ENCODE measurements at regions not wholly inside any gene's neighbourhood (a gene's known extent, or its start where the extent isn't known, plus 50 kb on each side); places are given as distances from the start of the nearest gene placed in this dataset.

DNA sequence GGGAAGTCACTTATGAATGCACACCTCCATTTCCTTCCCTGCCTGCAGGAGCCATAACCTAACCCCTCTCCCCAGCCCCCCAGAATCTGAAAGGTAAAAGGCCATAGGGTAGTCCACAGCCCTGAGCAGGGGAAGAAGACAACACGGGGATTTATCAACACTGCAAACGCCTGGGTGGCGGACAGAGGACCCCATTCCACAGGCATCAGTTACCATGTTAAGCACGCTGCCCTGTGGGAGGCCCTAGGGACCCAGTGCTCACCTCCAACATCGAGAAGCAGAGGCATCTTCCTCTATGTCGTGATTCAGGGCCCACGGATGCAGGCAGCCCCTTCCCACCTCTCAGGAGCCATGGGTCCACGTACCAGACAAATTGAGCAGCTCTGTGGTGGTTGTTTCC lies 523.8 kb downstream of the MATN1 start:
- Histone ChIP-seq H4K20me1 (ENCODE audit: insufficient read depth) (no peaks in the 10 kb centered on the region), H3K9me3 (ENCODE audit: low read length) (peaks cover 5% of the 10 kb centered on the region)

DNA sequence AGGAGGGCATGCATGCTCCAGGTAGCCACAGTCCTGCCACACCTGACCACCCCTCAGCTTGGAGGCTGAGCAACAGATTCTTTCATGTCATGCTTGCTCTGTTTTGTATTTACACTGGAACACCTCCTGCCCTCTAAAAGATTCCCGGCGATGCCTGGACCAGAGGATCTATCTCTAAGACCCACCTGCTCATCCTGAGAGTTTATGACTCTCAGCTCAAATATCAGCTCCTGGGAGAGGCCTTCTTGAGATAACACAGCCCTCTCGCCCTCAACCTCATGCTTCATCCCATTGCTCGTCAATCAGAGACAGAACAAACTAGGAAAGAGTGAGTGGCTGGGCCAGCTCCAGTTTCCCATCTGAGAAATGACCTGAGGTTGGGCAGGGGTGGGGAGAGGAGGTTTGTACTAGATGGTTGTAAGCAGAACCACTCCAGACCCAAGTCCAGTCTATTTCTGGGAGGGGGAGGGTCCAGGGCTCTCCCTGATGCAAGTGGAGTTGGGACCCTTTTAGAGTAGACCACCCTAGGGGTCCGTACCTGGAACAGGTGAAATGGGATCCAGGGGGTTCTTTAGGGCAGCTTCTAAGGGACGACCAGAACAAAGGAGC lies 524.5 kb downstream of the MATN1 start:
- no peaks in the 10 kb centered on the region for H3F3A ChIP-seq (ENCODE audit: insufficient read depth, low read length, poor library complexity, severe bottlenecking)

More for the DNA sequence above, 523.8 kb downstream of the MATN1 start:
- Histone ChIP-seq H2AFZ (ENCODE audit: low read depth, low read length) (no peak overlapping the region), H3K9me2 (ENCODE audit: insufficient read depth, low read length) (no peaks in the 10 kb centered on the region), H3K79me2 (replicated peaks; ENCODE audit: insufficient read depth, low read length) (no peaks in the 10 kb centered on the region), H3K36me3 (ENCODE audit: insufficient read depth, low read length) (no peaks in the 10 kb centered on the region), H3K27ac (ENCODE audit: low read length) (no peak overlapping the region), H3K4me3 (ENCODE audit: low read length) (no peak overlapping the region), H3F3A (ENCODE audit: insufficient read depth, low read length, poor library complexity, severe bottlenecking) (no peaks in the 10 kb centered on the region), H3K9ac (ENCODE audit: low read length) (no peak overlapping the region), H3K4me2 (ENCODE audit: low read length) (no peak overlapping the region), H3K27me3 (ENCODE audit: insufficient read depth, low read depth, low read length) (no peaks in the 10 kb centered on the region)
- TF ChIP-seq REST (IDR thresholded peaks at IDR 0.05; ENCODE audit: borderline replicate concordance) = no peak
- TF ChIP-seq RAD21 (conservative IDR thresholded peaks at IDR 0.05) = no peak
- TF ChIP-seq, protein P1, sequence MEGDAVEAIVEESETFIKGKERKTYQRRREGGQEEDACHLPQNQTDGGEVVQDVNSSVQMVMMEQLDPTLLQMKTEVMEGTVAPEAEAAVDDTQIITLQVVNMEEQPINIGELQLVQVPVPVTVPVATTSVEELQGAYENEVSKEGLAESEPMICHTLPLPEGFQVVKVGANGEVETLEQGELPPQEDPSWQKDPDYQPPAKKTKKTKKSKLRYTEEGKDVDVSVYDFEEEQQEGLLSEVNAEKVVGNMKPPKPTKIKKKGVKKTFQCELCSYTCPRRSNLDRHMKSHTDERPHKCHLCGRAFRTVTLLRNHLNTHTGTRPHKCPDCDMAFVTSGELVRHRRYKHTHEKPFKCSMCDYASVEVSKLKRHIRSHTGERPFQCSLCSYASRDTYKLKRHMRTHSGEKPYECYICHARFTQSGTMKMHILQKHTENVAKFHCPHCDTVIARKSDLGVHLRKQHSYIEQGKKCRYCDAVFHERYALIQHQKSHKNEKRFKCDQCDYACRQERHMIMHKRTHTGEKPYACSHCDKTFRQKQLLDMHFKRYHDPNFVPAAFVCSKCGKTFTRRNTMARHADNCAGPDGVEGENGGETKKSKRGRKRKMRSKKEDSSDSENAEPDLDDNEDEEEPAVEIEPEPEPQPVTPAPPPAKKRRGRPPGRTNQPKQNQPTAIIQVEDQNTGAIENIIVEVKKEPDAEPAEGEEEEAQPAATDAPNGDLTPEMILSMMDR (IDR thresholded peaks at IDR 0.05; ENCODE audit: poor library complexity, severe bottlenecking) = no peak
- TF ChIP-seq EP300 (conservative IDR thresholded peaks at IDR 0.05; ENCODE audit: poor library complexity, severe bottlenecking) = no peak

More for the DNA sequence above, 524.5 kb downstream of the MATN1 start:
- Histone ChIP-seq H3K27ac (ENCODE audit: low read length) (no peak overlapping the region), H3K9me3 (ENCODE audit: low read length) (peaks cover 5% of the 10 kb centered on the region), H3K9me2 (ENCODE audit: insufficient read depth, low read length) (no peaks in the 10 kb centered on the region), H3K9ac (ENCODE audit: low read length) (no peak overlapping the region), H3K27me3 (ENCODE audit: insufficient read depth, low read depth, low read length) (no peaks in the 10 kb centered on the region), H3K36me3 (ENCODE audit: insufficient read depth, low read length) (no peaks in the 10 kb centered on the region), H2AFZ (ENCODE audit: low read depth, low read length) (no peak overlapping the region), H3K4me2 (ENCODE audit: low read length) (no peak overlapping the region), H4K20me1 (ENCODE audit: insufficient read depth) (no peaks in the 10 kb centered on the region), H3K79me2 (replicated peaks; ENCODE audit: insufficient read depth, low read length) (no peaks in the 10 kb centered on the region), H3K4me3 (ENCODE audit: low read length) (no peak overlapping the region)
- no peak for TF ChIP-seq TAF1 (IDR thresholded peaks at IDR 0.05; ENCODE audit: low read depth)
- TF ChIP-seq, protein P1 (IDR thresholded peaks at IDR 0.05; ENCODE audit: poor library complexity, severe bottlenecking) = no peak
- TF ChIP-seq MXI1 (conservative IDR thresholded peaks at IDR 0.05; ENCODE audit: poor library complexity, severe bottlenecking) = no peak
- TF ChIP-seq EP300 (conservative IDR thresholded peaks at IDR 0.05; ENCODE audit: poor library complexity, severe bottlenecking) = no peak
- TF ChIP-seq RAD21 (conservative IDR thresholded peaks at IDR 0.05) = no peak

Data from neural cell (in vitro differentiated cells).